SJSA1 (cell line): ENCODE measurements at regions not wholly inside any gene's neighbourhood (a gene's known extent, or its start where the extent isn't known, plus 50 kb on each side); places are given as distances from the start of the nearest gene placed in this dataset.

Source experiments
- DNase-seq, 2 experiments: peaks; one replicate each; pipeline ENCODE4 v3.0.0-alpha.2; 2015 to 2020; ENCODE audit warnings: low spot score in 2 of 2, low read depth in 1 of 2
- H3K27ac ChIP-seq: fragments of 250-450 bp; sonication (Bioruptor Pico); 2 replicates; pipeline ENCODE4 v1.5.1; 2020; ENCODE audit warnings: mild to moderate bottlenecking, moderate library complexity
- H3K27me3 ChIP-seq: fragments of 250-450 bp; sonication (Bioruptor Pico); replicated peaks from 2 replicates; pipeline ENCODE4 v1.5.1; 2020; ENCODE audit warnings: mild to moderate bottlenecking, moderate library complexity
- H3K36me3 ChIP-seq: fragments of 250-450 bp; sonication (Bioruptor Pico); 2 replicates; pipeline ENCODE4 v1.5.1; 2020; ENCODE audit warnings: mild to moderate bottlenecking
- H3K4me1 ChIP-seq: fragments of 250-450 bp; sonication (Bioruptor Pico); replicated peaks from 2 replicates; pipeline ENCODE4 v1.6.1; 2021; ENCODE audit warnings: mild to moderate bottlenecking
- H3K4me3 ChIP-seq: fragments of 250-450 bp; sonication (Bioruptor Pico); 2 replicates; pipeline ENCODE4 v1.5.1; 2020; ENCODE audit warnings: mild to moderate bottlenecking
- H3K9me3 ChIP-seq: fragments of 250-450 bp; sonication (Bioruptor Pico); replicated peaks from 2 replicates; pipeline ENCODE4 v1.5.1; 2020; ENCODE audit warnings: mild to moderate bottlenecking

DNA sequence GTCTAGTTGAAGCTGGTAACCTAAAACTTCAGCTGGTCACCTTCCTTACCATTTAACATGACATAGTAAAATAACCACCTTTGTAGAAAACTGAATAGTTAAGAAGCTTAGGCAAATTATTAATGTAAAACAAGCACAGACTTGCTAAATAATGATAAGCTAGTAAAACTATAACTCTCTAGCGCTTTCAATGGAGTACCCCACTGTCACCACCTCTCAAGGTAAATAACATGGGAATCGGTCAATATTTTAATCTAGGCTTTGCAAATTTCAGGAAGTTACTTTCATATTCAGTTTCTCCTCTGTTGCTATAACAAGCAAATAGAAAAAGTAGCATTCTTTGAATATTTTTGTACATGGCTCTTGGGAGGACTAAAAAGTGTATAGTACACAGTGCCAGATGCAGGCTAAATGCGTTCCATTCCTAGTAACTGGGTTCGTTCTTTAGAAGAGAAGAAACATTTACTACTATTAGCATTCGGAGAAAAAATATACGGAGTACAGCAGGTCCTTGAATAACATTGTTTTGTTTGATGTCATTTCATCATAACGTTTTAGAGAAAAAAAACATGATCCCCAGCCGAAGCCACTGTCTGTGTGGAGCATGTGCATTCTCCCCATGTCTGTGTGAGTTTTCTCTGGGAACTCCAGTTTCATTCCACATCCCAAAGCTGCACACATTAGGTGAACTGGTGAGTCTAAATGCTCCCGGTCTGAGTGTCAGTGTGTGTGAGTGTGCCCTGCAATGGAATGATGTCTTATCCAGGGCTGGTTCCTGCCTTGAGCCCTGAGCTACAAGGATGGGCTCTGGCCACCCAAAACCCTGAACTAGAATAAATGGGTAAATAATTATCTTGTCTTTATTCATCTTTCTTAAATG lies 52.5 kb downstream of the EPRS1 start:
- Histone ChIP-seq H3K27ac (no peak overlapping the region), H3K4me1 (no peaks in the 10 kb centered on the region), H3K27me3 (no peaks in the 10 kb centered on the region), H3K36me3 (peaks cover 24% of the 10 kb centered on the region), H3K4me3 (no peak overlapping the region), H3K9me3 (no peaks in the 10 kb centered on the region)
- DNase-seq: no peak

DNA sequence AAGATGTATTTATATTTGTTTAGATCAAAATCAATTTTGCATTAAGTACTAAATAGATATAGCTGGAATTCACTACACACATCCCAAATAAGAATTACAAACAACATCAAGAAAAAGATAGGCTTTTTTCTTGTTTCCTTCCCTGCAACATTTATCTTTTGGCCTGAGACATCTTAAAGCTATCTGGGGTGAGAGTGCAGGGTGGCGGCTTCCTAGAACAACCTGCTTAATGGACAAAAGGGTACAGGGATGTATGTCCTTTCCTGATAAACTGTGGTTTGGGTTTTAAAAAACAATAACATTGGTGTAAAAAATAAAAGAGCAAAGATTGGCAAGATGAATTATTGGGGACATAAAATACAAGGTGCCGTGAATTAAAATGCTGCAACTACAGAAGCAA lies 54.4 kb downstream of the EPRS1 start:
- H3K36me3 ChIP-seq: peaks cover 25% of the 10 kb centered on the region

GRCh38 chr1:219991511-219991810 lies 54.8 kb downstream of the EPRS1 start:
- DNase-seq: no peak
- no peaks in the 10 kb centered on the region for H3K27me3 ChIP-seq
- no peak overlapping the region for H3K4me3 ChIP-seq
- no peak overlapping the region for H3K27ac ChIP-seq
- H3K4me1 ChIP-seq: no peaks in the 10 kb centered on the region
- no peaks in the 10 kb centered on the region for H3K9me3 ChIP-seq
- H3K36me3 ChIP-seq: peaks cover 25% of the 10 kb centered on the region

More for the DNA sequence above, 54.4 kb downstream of the EPRS1 start:
- H3K27ac ChIP-seq: no peak overlapping the region
- H3K4me1 ChIP-seq: no peaks in the 10 kb centered on the region
- H3K4me3 ChIP-seq: no peak overlapping the region
- no peaks in the 10 kb centered on the region for H3K9me3 ChIP-seq
- H3K27me3 ChIP-seq: no peaks in the 10 kb centered on the region
- no peak for DNase-seq

GRCh38 chr1:219990782-219991510 lies 55.4 kb downstream of the EPRS1 start:
- H3K27me3 ChIP-seq: no peaks in the 10 kb centered on the region
- H3K36me3 ChIP-seq: peaks cover 22% of the 10 kb centered on the region
- peak in 1 of 2 experiments; percentile 34 for DNase-seq
- H3K27ac ChIP-seq: no peak overlapping the region
- no peak overlapping the region for H3K4me3 ChIP-seq
- no peaks in the 10 kb centered on the region for H3K9me3 ChIP-seq
- no peaks in the 10 kb centered on the region for H3K4me1 ChIP-seq

DNA sequence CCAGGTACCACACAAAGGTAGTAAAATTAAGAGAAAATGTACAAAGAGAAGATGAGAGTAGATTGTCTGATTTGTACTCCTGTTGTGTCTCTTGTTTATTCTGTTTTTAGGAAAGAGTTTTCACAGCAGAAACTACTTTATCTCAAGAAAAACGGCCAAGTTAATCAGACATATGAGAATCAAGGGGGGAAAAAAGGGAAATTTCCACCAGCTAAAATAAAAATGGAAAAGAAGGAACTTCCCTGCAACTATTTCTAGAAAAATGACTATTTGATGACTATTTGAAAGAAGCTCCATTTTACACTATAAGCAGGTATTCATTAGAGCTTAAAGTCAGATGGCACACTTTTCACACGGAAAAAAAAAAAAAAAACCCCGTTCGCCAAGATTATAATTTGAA lies 56.5 kb downstream of the EPRS1 start:
- no peaks in the 10 kb centered on the region for H3K9me3 ChIP-seq
- H3K4me3 ChIP-seq: no peak overlapping the region
- no peaks in the 10 kb centered on the region for H3K4me1 ChIP-seq
- H3K27me3 ChIP-seq: no peaks in the 10 kb centered on the region
- no peak for DNase-seq
- no peak overlapping the region for H3K27ac ChIP-seq
- peaks cover 14% of the 10 kb centered on the region; the same call in 1 of the 2 replicates for H3K36me3 ChIP-seq

- Histone ChIP-seq H3K36me3 (peaks cover 13% of the 10 kb centered on the region; the same call in 1 of the 2 replicates), H3K27me3 (no peaks in the 10 kb centered on the region), H3K4me1 (no peaks in the 10 kb centered on the region), H3K9me3 (no peaks in the 10 kb centered on the region), H3K27ac (no peak overlapping the region), H3K4me3 (no peak overlapping the region)
- DNase-seq: no peak
Measured at GRCh38 chr1:219988818-219989217, 57.5 kb downstream of the EPRS1 start.

- H3K27me3 ChIP-seq: no peaks in the 10 kb centered on the region
- H3K36me3 ChIP-seq: peaks cover 13% of the 10 kb centered on the region; the same call in 1 of the 2 replicates
- H3K4me1 ChIP-seq: no peaks in the 10 kb centered on the region
- no peaks in the 10 kb centered on the region for H3K9me3 ChIP-seq
- H3K27ac ChIP-seq: no peak overlapping the region
- DNase-seq: no peak
- no peak overlapping the region for H3K4me3 ChIP-seq
Measured at GRCh38 chr1:219988387-219988786, 57.9 kb downstream of the EPRS1 start.

DNA sequence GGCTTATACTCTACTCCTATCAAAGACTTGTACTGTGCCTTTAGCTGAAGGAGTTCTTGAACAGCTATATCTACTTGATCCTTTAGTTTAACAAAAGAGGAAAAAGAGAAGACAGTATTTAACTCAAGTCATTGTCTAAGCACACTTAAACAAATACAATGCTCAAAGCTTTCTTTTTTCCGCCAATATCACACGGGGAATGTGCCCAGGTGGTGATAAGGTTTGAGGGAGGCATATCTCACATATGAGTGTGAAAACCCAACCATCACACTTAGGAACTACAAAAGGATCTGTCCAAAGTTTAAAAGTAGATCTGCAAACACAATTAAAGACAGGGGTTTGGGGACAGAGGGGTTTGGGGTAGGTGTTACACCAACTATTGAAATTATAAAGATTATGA lies 59.0 kb upstream of the SLC30A10 start:
- Histone ChIP-seq H3K36me3 (peaks cover 13% of the 10 kb centered on the region; the same call in 1 of the 2 replicates), H3K9me3 (no peaks in the 10 kb centered on the region), H3K27ac (no peak overlapping the region), H3K4me1 (no peaks in the 10 kb centered on the region), H3K27me3 (no peaks in the 10 kb centered on the region), H3K4me3 (no peak overlapping the region)
- DNase-seq: no peak

GRCh38 chr1:219985169-219985568 lies 56.8 kb upstream of the SLC30A10 start:
- Histone ChIP-seq H3K27ac (no peak overlapping the region), H3K9me3 (no peaks in the 10 kb centered on the region), H3K4me1 (no peaks in the 10 kb centered on the region), H3K36me3 (peaks cover 23% of the 10 kb centered on the region; the same call in 1 of the 2 replicates), H3K4me3 (no peak overlapping the region), H3K27me3 (no peaks in the 10 kb centered on the region)
- DNase-seq: no peak
